ENCODE measurements at regions not wholly inside any gene's neighbourhood (a gene's known extent, or its start where the extent isn't known, plus 50 kb on each side); places are given as distances from the start of the nearest gene placed in this dataset.

- no peaks in the 10 kb centered on the region for H3K79me2 ChIP-seq (ENCODE audit: control insufficient read depth, insufficient read depth, low read length, poor library complexity)
- no peaks in the 10 kb centered on the region for H3K27me3 ChIP-seq (ENCODE audit: insufficient read depth, low read length)
- no peak overlapping the region for H4K12ac ChIP-seq (ENCODE audit: low read depth, low read length)
- H3K4me3 ChIP-seq (ENCODE audit: low read depth, low read length) = no peak overlapping the region
- H3K9ac ChIP-seq (ENCODE audit: low read length) = no peak overlapping the region
- H4K8ac ChIP-seq (ENCODE audit: low read depth, low read length) = no peak overlapping the region
- H3K9me3 ChIP-seq (ENCODE audit: insufficient read depth, low read depth, low read length) = no peaks in the 10 kb centered on the region
- H2BK5ac ChIP-seq (ENCODE audit: low read depth, low read length, poor library complexity) = no peak overlapping the region
- no peak overlapping the region for H4K91ac ChIP-seq (ENCODE audit: low read depth, low read length)
- no peak overlapping the region for H2BK120ac ChIP-seq (ENCODE audit: insufficient read depth, low read length, poor library complexity)
- H3K4me2 ChIP-seq (ENCODE audit: low read length) = no peak overlapping the region
- H3K79me1 ChIP-seq (ENCODE audit: low read length) = no peaks in the 10 kb centered on the region
- H2AFZ ChIP-seq (ENCODE audit: insufficient read depth, low read length, poor library complexity) = no peak overlapping the region
- WGBS (ENCODE audit: extremely low coverage, insufficient coverage, insufficient read length) = no CpG with 5 or more reads among the region's 5 CpGs
- no peaks in the 10 kb centered on the region for H3K4me1 ChIP-seq (ENCODE audit: control insufficient read depth in 1 of 2, insufficient read depth in 2 of 2, low read length in 2 of 2)
- no peak overlapping the region for H2AK5ac ChIP-seq (ENCODE audit: low read length)
- H2BK12ac ChIP-seq (ENCODE audit: low read length) = no peak overlapping the region
- H3K14ac ChIP-seq (ENCODE audit: low read length) = no peak overlapping the region
- H3K23ac ChIP-seq (ENCODE audit: low read length) = no peak overlapping the region
- no peak overlapping the region for H3K4ac ChIP-seq (ENCODE audit: low read depth, low read length)
- no peak for DNase-seq
- no peaks in the 10 kb centered on the region for H3K36me3 ChIP-seq (ENCODE audit: control insufficient read depth in 1 of 2, insufficient read depth in 2 of 2, low read length in 2 of 2)
- no peak overlapping the region for H3K18ac ChIP-seq (ENCODE audit: low read length)
- H3K27ac ChIP-seq (ENCODE audit: low read depth, low read length) = no peak overlapping the region
Observed at GRCh38 chr16:9332574-9333148, 241.2 kb downstream of the HAPSTR1 start.

- no peak overlapping the region for H3K18ac ChIP-seq (ENCODE audit: low read length)
- no peak overlapping the region for H3K4me3 ChIP-seq (ENCODE audit: low read depth, low read length)
- no CpG with 5 or more reads among the region's 2 CpGs for WGBS (ENCODE audit: extremely low coverage, insufficient coverage, insufficient read length)
- no peak overlapping the region for H4K91ac ChIP-seq (ENCODE audit: low read depth, low read length)
- H3K79me2 ChIP-seq (ENCODE audit: control insufficient read depth, insufficient read depth, low read length, poor library complexity) = no peaks in the 10 kb centered on the region
- H3K36me3 ChIP-seq (ENCODE audit: control insufficient read depth in 1 of 2, insufficient read depth in 2 of 2, low read length in 2 of 2) = no peaks in the 10 kb centered on the region
- H3K4ac ChIP-seq (ENCODE audit: low read depth, low read length) = no peak overlapping the region
- no peak overlapping the region for H3K14ac ChIP-seq (ENCODE audit: low read length)
- H2BK120ac ChIP-seq (ENCODE audit: insufficient read depth, low read length, poor library complexity) = no peak overlapping the region
- H3K9ac ChIP-seq (ENCODE audit: low read length) = no peak overlapping the region
- H3K79me1 ChIP-seq (ENCODE audit: low read length) = no peaks in the 10 kb centered on the region
- H4K12ac ChIP-seq (ENCODE audit: low read depth, low read length) = no peak overlapping the region
- no peak overlapping the region for H4K8ac ChIP-seq (ENCODE audit: low read depth, low read length)
- H3K4me2 ChIP-seq (ENCODE audit: low read length) = no peak overlapping the region
- no peak overlapping the region for H2AFZ ChIP-seq (ENCODE audit: insufficient read depth, low read length, poor library complexity)
- DNase-seq = no peak
- no peak overlapping the region for H2AK5ac ChIP-seq (ENCODE audit: low read length)
- H3K23ac ChIP-seq (ENCODE audit: low read length) = no peak overlapping the region
- no peaks in the 10 kb centered on the region for H3K4me1 ChIP-seq (ENCODE audit: control insufficient read depth in 1 of 2, insufficient read depth in 2 of 2, low read length in 2 of 2)
- H3K9me3 ChIP-seq (ENCODE audit: insufficient read depth, low read depth, low read length) = no peaks in the 10 kb centered on the region
- no peak overlapping the region for H2BK5ac ChIP-seq (ENCODE audit: low read depth, low read length, poor library complexity)
- H3K27ac ChIP-seq (ENCODE audit: low read depth, low read length) = no peak overlapping the region
- no peak overlapping the region for H2BK12ac ChIP-seq (ENCODE audit: low read length)
- H3K27me3 ChIP-seq (ENCODE audit: insufficient read depth, low read length) = no peaks in the 10 kb centered on the region
Observed at GRCh38 chr16:9333469-9333868, 242.0 kb downstream of the HAPSTR1 start.

GRCh38 chr16:9334103-9334502 lies 242.7 kb downstream of the HAPSTR1 start:
- no peak overlapping the region for H3K9ac ChIP-seq (ENCODE audit: low read length)
- H3K27me3 ChIP-seq (ENCODE audit: insufficient read depth, low read length) = no peaks in the 10 kb centered on the region
- no peaks in the 10 kb centered on the region for H3K36me3 ChIP-seq (ENCODE audit: control insufficient read depth in 1 of 2, insufficient read depth in 2 of 2, low read length in 2 of 2)
- DNase-seq = no peak
- H2AK5ac ChIP-seq (ENCODE audit: low read length) = no peak overlapping the region
- H4K12ac ChIP-seq (ENCODE audit: low read depth, low read length) = no peak overlapping the region
- WGBS (ENCODE audit: extremely low coverage, insufficient coverage, insufficient read length) = no CpG with 5 or more reads among the region's 1 CpG
- H3K27ac ChIP-seq (ENCODE audit: low read depth, low read length) = no peak overlapping the region
- H3K23ac ChIP-seq (ENCODE audit: low read length) = no peak overlapping the region
- H2BK12ac ChIP-seq (ENCODE audit: low read length) = no peak overlapping the region
- H3K4me1 ChIP-seq (ENCODE audit: control insufficient read depth in 1 of 2, insufficient read depth in 2 of 2, low read length in 2 of 2) = no peaks in the 10 kb centered on the region
- no peak overlapping the region for H3K14ac ChIP-seq (ENCODE audit: low read length)
- H3K4me2 ChIP-seq (ENCODE audit: low read length) = no peak overlapping the region
- H3K18ac ChIP-seq (ENCODE audit: low read length) = no peak overlapping the region
- no peak overlapping the region for H2BK120ac ChIP-seq (ENCODE audit: insufficient read depth, low read length, poor library complexity)
- H3K79me2 ChIP-seq (ENCODE audit: control insufficient read depth, insufficient read depth, low read length, poor library complexity) = no peaks in the 10 kb centered on the region
- H2BK5ac ChIP-seq (ENCODE audit: low read depth, low read length, poor library complexity) = no peak overlapping the region
- H3K79me1 ChIP-seq (ENCODE audit: low read length) = no peaks in the 10 kb centered on the region
- no peak overlapping the region for H3K4me3 ChIP-seq (ENCODE audit: low read depth, low read length)
- no peaks in the 10 kb centered on the region for H3K9me3 ChIP-seq (ENCODE audit: insufficient read depth, low read depth, low read length)
- H4K91ac ChIP-seq (ENCODE audit: low read depth, low read length) = no peak overlapping the region
- no peak overlapping the region for H3K4ac ChIP-seq (ENCODE audit: low read depth, low read length)
- no peak overlapping the region for H2AFZ ChIP-seq (ENCODE audit: insufficient read depth, low read length, poor library complexity)
- no peak overlapping the region for H4K8ac ChIP-seq (ENCODE audit: low read depth, low read length)

- no peak overlapping the region for H4K12ac ChIP-seq (ENCODE audit: low read depth, low read length)
- no peak overlapping the region for H3K27ac ChIP-seq (ENCODE audit: low read depth, low read length)
- H3K4me1 ChIP-seq (ENCODE audit: control insufficient read depth in 1 of 2, insufficient read depth in 2 of 2, low read length in 2 of 2) = no peaks in the 10 kb centered on the region
- H3K23ac ChIP-seq (ENCODE audit: low read length) = no peak overlapping the region
- no peak overlapping the region for H2BK5ac ChIP-seq (ENCODE audit: low read depth, low read length, poor library complexity)
- H3K9me3 ChIP-seq (ENCODE audit: insufficient read depth, low read depth, low read length) = no peaks in the 10 kb centered on the region
- H3K27me3 ChIP-seq (ENCODE audit: insufficient read depth, low read length) = no peaks in the 10 kb centered on the region
- no peaks in the 10 kb centered on the region for H3K36me3 ChIP-seq (ENCODE audit: control insufficient read depth in 1 of 2, insufficient read depth in 2 of 2, low read length in 2 of 2)
- no peak overlapping the region for H3K4me3 ChIP-seq (ENCODE audit: low read depth, low read length)
- WGBS (ENCODE audit: extremely low coverage, insufficient coverage, insufficient read length) = no CpG with 5 or more reads among the region's 4 CpGs
- H3K18ac ChIP-seq (ENCODE audit: low read length) = no peak overlapping the region
- H3K79me2 ChIP-seq (ENCODE audit: control insufficient read depth, insufficient read depth, low read length, poor library complexity) = no peaks in the 10 kb centered on the region
- H3K4me2 ChIP-seq (ENCODE audit: low read length) = no peak overlapping the region
- H3K9ac ChIP-seq (ENCODE audit: low read length) = no peak overlapping the region
- no peak overlapping the region for H4K91ac ChIP-seq (ENCODE audit: low read depth, low read length)
- H2BK12ac ChIP-seq (ENCODE audit: low read length) = no peak overlapping the region
- H3K14ac ChIP-seq (ENCODE audit: low read length) = no peak overlapping the region
- no peak overlapping the region for H2BK120ac ChIP-seq (ENCODE audit: insufficient read depth, low read length, poor library complexity)
- H3K79me1 ChIP-seq (ENCODE audit: low read length) = no peaks in the 10 kb centered on the region
- DNase-seq = no peak
- no peak overlapping the region for H3K4ac ChIP-seq (ENCODE audit: low read depth, low read length)
- H2AK5ac ChIP-seq (ENCODE audit: low read length) = no peak overlapping the region
- no peak overlapping the region for H2AFZ ChIP-seq (ENCODE audit: insufficient read depth, low read length, poor library complexity)
- no peak overlapping the region for H4K8ac ChIP-seq (ENCODE audit: low read depth, low read length)
Observed at GRCh38 chr16:9337308-9338032, 246.0 kb downstream of the HAPSTR1 start.
